Fibroblast of skin of right quadriceps (primary cell): ENCODE measurements at regions not wholly inside any gene's neighbourhood (a gene's known extent, or its start where the extent isn't known, plus 50 kb on each side); places are given as distances from the start of the nearest gene placed in this dataset.
A peak's percentile ranks its signal among the peaks of the same experiment; 100 is the strongest.
"Not testable (repeated sequence)": the region's sequence is repeated elsewhere in the genome, so short reads cannot be mapped to it uniquely, and the experiment has no call there.

Source experiments
- DNase-seq: peaks from one replicate; pipeline ENCODE4 v3.0.0-alpha.2; 2013

GRCh38 chr3:34544136-34544535 is 745.7 kb downstream of the PDCD6IP start:
- no peak for DNase-seq

GRCh38 chr3:34547297-34547920 is 749.0 kb downstream of the PDCD6IP start:
- no peak for DNase-seq

DNA sequence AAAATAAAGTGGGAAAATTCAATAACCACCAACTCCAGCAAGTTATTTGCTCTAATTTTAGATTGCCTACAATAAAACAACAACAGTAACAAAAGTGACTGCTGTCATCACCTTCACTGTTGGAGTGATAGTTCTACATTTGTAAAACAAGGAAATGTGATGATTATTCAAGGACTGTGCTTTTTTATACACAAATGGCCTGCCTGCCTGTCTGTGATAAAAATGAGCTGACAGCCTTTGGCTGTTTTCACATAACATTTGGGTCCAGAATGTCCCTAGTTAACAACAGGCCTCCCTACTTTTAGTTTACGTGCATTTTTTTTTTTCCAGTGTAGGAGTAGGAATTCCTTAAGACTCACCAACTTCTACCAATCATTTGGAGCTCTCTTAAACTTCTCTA is 768.8 kb downstream of the PDCD6IP start:
- DNase-seq, result no peak

DNA sequence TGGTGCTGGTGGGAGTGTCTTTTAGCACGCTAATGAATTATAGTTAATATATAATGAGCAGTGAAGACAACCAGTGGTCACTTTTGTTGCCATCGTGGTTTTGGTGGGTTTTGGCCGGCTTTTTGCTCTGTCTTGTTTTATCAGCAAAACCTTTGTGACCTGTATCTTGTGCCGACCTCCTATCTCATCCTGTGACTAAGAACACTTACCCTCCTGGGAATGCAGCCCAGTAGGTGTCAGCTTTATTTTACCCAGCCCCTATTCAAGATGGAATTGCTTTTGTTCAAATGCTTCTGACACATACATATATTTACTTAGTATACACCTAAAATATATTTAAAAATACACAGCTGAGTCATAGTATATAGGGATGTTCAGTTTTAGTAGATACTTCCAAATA is 770.3 kb downstream of the PDCD6IP start:
- DNase-seq, result no peak

- DNase-seq, result no peak
These were observed 771.0 kb downstream of the PDCD6IP start for GRCh38 chr3:34569437-34569836.

GRCh38 chr3:34570916-34571705 is 772.7 kb downstream of the PDCD6IP start:
- no peak for DNase-seq

DNA sequence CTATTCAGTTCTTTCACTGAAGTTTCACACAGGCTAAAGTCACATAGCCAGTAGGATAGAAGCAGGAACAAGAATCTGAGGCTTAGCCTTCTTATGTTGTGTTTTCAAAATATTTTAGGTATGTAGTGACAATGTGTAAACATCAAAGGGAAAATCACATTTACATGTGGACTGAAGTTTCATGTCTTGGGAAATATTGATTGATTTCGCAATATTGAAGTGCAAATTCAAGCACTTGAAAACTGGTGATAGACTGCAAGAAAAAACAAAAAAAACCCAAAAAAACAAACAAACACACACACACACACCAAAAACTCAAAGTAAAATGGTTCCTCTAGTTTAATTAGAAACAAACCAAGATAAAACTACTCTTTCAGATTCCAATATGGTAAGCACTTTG is 773.3 kb downstream of the PDCD6IP start:
- DNase-seq, result no peak

GRCh38 chr3:34575776-34576175 is 777.3 kb downstream of the PDCD6IP start:
- DNase-seq, result no peak

DNA sequence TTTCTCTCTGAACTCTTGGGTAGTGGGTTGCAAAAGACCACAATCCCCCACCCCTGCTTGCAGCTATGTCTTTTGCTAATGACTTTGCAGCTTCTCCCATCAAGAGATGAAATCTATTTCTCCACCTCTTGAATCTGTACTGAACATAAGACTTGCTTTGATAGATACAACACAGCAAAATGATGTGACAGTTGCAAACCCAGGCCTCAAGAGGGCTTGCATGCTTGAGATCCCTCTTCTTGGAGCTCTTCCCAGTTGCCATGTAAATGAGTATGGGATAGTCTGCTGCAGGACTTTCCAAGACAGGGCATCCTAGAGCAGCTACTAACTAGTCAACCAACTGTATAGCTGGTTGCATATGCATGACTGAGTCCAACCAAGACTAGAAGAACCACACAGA is 783.6 kb downstream of the PDCD6IP start:
- no peak for DNase-seq

GRCh38 chr3:34583451-34583850 is 785.0 kb downstream of the PDCD6IP start:
- DNase-seq, result no peak

DNA sequence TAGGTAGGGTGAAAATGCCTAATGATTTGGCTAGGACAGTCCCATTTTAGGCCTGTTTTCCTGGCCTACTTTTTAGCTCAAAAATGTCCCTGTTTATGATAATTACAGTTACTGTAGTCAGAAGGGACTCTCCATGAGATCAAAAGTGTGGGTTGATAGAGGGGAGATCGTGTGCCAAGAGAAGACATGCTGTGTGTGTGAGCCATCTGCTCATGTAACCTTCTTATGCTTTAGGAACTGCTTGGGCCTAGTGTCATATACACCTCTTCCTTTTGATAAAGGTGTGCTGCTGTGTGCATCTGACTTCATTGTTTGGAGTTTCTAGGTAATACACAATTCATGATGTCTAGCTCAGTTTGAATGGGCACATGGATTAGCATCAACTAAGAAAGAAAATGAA is 786.5 kb downstream of the PDCD6IP start:
- no peak for DNase-seq

- DNase-seq, result no peak
These were observed 801.2 kb downstream of the PDCD6IP start for GRCh38 chr3:34599595-34599994.

GRCh38 chr3:34619990-34620389 is 821.6 kb downstream of the PDCD6IP start:
- DNase-seq, result no peak

DNA sequence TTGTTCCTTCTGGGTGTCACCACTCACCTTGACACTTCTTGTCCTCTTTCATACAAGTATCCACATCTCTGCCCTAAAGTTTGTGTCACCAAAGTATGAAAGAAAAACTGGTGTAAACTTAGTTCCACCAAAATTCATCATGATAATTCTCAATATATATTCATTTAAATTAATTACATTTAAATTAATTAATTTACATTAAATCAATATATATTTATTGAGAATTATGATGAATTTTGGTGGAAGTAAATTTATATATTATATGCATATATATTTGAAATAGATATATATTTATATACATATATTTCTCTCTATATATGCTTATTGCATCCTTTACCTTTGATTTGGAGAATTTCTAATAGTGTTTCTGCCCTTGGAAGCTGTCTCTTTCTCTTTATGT is 828.3 kb downstream of the PDCD6IP start:
- DNase-seq, result no peak

DNA sequence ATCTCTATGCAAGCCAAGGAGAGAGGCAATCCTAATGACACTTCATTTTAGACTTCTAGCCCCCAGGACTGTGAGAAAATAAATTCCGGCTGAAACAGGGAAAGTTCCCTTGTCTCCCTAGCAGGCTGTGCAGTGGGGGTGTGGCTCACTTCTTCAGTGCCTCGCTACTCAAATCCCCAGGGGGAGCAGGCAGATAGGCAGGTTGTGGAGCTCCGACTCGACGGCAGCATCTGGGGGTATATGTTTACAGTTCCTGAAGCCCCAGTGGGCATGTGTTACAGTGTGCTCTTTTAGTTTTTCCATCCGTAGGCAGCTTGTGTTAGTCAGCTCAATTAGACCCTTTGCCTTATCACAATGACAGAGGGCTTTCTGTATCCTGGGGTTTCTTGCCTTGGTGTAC is 836.5 kb downstream of the PDCD6IP start:
- DNase-seq, result no peak

- no peak for DNase-seq
These were observed 837.0 kb downstream of the PDCD6IP start for GRCh38 chr3:34635352-34635850.

DNA sequence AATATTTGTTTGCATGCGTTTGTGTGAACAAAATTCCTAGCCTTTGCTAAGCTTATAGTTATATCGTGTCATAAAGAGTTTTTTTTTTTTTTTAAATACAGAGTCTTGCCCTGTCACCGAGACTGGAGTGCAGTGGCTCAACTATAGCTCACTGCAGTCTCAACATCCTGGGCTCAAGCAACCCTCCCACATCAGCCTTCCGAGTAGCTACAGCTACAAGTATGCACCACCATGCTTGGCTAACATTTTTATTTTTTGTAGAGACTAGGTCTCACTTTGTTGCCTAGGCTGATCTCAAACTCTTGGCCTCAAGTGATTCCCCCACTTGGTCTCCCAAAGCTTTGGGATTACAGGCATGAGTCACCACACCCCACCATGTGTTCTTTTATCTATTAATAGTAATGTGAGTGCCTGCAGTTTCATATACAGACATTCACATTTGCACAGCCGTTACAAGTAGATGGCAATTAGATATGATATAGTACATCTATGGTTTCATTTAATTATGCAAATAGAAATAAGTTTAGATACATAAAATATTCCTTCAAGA is 848.6 kb downstream of the PDCD6IP start:
- DNase-seq, result no peak

- DNase-seq, result no peak
These were observed 851.7 kb downstream of the PDCD6IP start for GRCh38 chr3:34650131-34650530.

DNA sequence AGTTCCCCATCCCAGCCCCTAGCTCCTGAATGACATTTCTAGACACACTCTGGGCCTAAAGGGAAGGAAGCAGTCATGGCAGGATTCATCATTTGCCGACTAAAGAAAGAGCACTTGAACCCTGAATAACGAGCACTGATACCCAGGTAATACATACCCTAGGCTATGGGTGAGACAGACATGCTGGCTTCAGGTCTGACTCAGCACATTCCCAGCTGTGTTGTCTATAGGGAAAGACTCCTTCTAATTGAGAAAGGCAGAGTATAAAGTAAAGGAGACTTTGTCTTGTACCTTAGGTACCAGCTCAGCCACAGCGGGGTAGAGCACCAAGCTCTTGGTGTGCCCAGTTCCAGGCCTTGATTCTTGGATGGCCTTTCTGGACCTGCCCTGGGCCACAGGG is 870.5 kb downstream of the PDCD6IP start:
- DNase-seq, result no peak

DNA sequence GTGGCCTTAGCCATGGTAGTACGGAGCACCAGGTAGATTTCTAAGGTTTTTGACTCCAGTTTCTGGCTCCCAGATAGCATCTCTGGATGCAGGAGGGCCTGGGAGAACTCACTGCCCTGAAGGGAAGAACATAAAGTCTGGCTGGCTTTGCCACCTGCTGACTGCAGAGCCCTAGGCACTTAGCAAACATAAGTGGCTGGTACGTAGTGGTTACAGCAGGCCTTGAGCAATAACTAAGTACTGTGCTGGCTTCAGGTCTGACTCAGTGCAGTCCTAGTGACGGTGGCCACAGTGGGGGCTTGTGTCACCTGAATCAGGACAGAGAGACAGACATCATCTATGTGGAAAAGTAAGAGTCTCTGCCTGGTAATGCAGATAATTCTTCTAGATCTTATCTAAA is 871.1 kb downstream of the PDCD6IP start:
- DNase-seq, result no peak

DNA sequence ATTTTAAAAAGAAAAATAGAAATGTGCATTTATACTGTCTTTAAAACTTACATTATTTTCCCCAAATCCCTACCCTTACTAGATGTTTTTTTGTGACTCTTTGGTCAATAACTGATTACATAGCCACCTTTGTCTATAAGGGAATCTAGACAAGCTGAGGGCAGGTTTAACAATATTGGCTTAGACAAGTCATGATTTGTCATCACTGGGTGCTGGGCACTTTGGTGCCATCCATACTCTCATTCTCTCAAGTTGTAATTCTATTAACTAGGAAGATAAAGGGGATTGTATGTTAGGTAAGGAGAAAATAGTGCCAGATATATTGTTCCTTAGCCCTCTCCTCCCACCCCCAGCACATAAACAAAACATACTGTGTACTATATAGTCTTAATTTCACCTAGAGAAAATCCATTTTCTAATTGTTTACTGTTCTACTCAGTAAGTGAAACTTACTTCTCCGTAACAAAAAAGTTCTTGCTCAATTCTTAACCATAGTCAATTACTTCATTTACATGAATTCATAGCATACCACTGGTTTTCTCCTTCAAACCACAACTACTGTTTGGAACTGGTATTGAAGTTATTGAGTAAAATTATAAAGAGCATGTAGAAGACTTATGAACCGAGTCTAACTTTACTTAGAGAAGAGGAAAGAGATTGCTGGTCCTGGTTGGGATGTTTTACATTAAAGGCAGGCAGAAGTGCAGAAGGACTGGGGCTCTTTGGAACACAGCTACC is 877.1 kb downstream of the PDCD6IP start:
- DNase-seq, result peak; percentile 41

- peak; percentile 26 for DNase-seq
These were observed 878.0 kb downstream of the PDCD6IP start for GRCh38 chr3:34676436-34676835.

DNA sequence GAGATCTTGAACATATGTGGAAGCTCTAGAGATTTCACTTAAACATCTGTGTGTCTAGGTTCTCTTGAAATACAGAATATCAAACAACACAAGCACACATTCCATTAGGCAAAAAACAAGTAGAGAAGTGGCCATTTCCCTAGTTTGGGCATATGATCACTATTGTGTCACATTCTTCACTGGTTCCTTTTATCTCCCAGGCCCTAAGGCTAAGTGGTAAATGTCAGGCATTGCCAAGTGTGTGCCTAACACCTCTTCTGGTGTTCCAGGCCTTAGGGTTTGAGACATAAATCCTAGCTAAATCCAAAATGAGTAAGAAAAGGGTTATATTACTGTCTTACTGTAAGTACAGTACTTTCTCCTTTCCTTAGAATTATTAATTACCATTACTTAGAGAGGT is 880.1 kb downstream of the PDCD6IP start:
- no peak for DNase-seq

DNA sequence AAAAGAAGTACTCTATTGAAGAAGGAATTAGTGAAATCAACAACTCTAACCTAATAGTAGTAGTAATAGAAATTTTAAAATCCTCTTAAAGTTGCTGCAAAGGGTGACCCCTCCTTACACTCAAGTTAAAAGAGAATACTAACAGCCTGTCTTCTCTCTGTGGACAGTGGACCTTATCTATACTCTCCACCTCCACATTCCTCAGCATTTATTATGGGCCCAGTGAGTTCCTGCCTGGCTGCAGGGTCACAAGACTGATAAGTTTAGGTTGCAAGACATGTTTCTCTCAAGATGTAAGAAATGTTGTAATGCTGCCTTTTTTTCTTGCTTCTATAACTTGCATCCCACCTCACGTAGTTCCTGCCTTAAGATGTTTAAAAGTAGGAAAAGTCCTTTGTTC is 880.6 kb downstream of the PDCD6IP start:
- DNase-seq, result not testable (repeated sequence)
